Uterus (tissue), 2 donors: ENCODE measurements at regions not wholly inside any gene's neighbourhood (a gene's known extent, or its start where the extent isn't known, plus 50 kb on each side); places are given as distances from the start of the nearest gene placed in this dataset.

Experiments used
- CTCF ChIP-seq, 4 experiments: fragments of 200-600 bp in 2 of 4; fragments of 450-650 bp in 2 of 4; sonication (generic) in 2 of 4; IDR thresholded peaks; one replicate each; pipeline ENCODE4 v1.5.1; 2016 to 2019; ENCODE audit warnings: antibody characterized with exemption in 4 of 4, mild to moderate bottlenecking in 2 of 4, moderate library complexity in 1 of 4
- POLR2A ChIP-seq, 2 donors: fragments of 450-650 bp; IDR thresholded peaks; one replicate each; pipeline ENCODE4 v1.6.1; 2016; ENCODE audit warnings: antibody characterized with exemption in 2 of 2, mild to moderate bottlenecking in 1 of 2, moderate library complexity in 1 of 2

DNA sequence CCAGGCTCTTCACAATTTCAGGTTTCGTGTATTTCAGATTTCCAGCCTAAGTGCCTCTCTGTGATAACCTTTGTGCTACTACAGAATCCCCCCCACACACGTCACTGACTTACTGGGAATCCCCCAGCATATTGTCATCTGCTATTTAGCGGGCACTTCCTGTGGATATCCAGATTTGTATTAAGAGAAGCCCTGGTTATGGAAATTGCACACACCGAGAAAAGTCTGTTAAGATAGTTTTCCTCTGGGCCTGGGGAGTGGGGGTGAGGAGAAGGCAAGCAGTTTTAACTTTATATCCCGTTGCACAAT is 269.9 kb downstream of the MED10 start:
- no peak for TF ChIP-seq CTCF (IDR thresholded peaks at IDR 0.05)
- no peak for TF ChIP-seq POLR2A (IDR thresholded peaks at IDR 0.05)
